GM21786 (cell line): ENCODE measurements at regions not wholly inside any gene's neighbourhood (a gene's known extent, or its start where the extent isn't known, plus 50 kb on each side); places are given as distances from the start of the nearest gene placed in this dataset.
A peak's percentile ranks its signal among the peaks of the same experiment; 100 is the strongest.
"Not testable (repeated sequence)": the region's sequence is repeated elsewhere in the genome, so short reads cannot be mapped to it uniquely, and the experiment has no call there.

ENCODE experiments used
- ATAC-seq: cut with Tn5 transposase; IDR thresholded peaks from one replicate; pipeline ENCODE4 v1.9.1; 2021; ENCODE audit not compliant: unreplicated experiment

DNA sequence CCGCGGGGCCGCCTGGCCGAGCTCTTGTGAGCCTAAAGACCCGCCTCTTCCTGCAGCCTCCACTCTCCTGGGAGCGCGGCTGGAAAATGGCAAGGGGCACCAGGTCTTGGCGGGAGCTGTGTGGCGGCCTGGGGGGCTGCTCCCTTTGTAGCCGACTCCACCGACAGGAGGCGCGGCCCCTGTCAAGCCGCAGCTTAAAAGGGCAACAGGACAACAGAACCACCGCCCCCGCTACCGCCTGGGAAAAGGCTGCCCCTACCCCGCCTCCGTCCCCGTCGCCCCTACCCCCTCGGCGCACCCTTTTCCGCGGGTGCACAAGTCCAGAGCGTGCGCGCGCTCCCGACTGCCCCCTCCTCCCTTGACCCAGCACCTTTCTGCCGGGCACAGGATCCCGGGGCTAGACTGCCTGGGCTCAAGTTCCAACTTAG, 60.3 kb downstream of the GOLGA8K start:
- ATAC-seq = not testable (repeated sequence)

DNA sequence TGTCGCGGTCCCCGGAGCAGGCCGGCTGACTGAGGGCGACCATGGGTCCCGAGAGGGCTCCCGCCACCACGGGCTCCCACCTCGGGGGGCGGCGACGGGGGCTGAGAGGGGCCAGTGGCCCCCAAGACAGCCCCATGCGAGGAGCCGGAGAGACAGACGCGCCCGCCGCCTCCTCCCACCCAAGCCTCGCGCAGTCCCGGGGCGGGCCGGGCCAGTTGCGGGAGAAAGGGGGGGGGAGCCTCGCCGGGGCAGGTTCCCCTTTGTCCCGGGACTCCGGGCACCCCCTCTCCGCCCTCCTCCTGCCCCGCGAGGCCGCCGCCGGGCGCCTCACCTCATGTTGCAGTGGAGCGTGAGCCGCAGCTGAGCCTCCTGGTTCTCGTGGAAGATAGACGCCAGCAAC, 60.8 kb downstream of the GOLGA8K start:
- ATAC-seq = not testable (repeated sequence)

DNA sequence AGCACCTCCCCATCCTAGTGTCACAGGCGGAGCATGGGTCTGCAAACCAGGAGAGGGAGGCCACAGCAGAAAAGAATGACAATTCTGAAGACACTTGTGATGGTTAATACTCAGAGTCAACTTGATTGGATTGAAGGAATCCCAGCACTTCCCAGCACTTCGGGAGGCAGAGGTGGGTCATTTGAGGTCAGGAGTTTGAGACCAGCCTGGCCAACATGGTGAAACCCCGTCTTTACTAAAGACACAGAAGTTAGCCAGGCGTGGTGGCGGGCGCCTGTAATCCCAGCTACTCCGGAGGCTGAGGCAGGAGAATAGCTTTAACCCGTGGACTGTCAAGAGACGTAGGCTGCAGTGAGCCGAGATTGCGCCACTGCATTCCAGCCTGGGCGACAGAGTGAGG, 61.6 kb downstream of the GOLGA8K start:
- ATAC-seq = not testable (repeated sequence)

DNA sequence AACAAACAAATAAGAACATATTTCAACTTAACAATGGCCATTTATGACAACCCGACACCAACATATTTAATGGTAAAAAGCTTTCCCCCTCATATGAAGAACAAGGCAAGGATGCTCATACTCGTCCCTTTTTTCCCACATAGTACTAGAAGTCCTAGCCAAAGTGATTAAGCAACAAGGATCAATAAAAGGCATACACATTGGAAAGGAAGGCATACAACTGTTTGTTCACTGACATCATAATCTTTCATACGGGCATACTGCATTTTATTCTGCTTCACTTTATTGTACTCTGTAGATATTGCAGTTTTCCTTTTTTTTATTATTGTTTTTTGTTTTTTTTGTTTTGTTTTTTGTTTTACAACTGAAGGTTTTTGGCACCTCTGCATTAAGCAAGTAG, 66.3 kb downstream of the GOLGA8K start:
- ATAC-seq = not testable (repeated sequence)

DNA sequence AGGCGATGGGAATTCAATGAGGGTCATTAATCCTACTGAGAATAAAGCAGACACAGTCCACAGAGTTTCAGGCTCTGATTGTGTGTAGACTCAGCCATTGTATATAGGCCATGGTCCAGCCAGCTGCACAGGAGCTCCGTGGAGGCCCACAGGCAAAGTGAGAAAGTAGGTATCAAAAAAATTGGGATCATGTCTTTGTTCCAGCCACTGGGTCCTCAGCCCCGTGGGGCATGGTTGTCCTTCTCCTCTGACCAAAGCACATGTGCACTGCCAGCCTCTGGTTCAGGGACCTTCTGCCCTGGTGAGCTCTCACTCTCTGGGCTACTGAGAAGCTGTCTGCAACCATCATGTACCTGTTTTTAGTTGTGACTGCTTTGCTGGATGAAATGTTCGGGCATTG, 79.7 kb downstream of the GOLGA8K start:
- ATAC-seq = not testable (repeated sequence)

DNA sequence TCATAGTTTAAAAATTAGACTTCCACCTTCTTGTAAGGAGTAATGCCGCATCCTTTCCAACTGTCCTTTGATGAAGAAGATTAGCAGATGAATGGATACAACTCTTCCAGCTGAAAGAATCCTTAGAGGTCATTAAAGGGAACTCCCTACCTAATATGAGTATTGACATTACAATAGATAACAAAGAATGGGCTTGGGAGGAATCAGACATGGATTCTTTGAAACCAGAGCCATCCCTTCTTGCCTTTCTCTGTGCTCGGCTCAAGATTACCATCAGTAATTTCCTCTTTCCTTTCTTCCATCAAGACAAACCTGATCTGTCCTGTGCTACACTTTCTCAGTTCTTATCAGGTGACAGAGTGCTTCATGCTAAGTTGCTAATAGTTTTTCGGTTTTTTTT, 83.8 kb downstream of the GOLGA8K start:
- not testable (repeated sequence) for ATAC-seq

DNA sequence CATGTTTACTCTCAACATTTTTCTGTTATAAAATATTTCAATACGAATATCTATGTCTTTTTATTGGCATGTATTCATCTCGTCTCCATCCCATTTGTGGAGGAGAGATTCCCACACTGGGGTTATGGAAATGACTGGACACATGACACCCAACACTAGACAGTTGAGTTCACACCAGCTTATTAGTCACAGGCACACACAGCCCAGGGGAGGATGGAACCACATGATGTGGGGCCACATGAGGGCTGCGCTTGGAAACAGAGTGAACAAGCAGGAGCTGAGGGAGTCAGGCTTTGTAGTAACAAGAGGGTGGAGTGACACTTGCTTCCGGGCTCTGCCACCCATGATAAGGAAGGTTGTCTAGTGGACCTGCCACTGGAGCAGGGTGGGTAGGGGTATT, 86.6 kb downstream of the GOLGA8K start:
- not testable (repeated sequence) for ATAC-seq

DNA sequence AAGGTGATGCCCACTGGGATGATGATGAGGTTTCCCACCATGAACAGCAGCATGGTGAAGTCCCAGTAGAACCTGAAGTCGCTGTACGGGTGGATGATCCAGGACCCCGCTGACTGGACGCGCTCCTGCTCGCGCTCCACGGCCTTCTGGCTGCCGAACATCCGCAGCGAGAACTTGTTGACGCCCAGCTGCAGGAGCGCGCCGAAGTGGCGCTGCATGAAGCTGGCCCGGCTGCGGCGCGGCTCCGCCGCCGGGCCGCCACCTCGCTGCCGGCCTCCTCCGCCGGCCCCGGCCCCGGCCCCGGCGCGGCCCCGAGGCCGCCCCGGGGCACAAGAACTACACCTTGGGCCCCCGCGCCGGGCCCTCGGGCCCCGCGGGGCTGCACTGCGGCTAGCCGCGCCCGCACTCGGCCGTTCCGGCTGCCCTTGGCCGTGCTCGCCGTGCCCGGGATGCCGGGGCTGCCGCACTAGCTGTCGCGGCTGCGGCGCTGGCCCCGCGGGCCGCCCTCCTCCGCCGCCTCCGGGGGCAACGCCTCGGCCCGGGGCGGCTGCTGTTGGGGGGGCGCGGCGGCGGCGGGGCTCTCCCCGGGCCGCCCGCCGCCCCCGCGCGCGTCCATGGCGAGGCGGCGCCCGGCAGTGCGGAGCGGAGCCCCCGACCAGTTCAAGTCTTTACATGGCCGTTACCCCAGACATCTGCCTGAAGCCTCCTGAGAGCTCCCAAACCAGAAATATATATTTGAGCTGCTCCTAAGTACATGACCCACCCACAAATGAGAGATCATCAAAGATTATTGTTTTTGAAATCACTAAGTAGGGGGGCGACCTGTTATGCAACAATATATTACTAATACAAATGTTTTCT, 87.8 kb downstream of the GOLGA8K start:
- ATAC-seq = not testable (repeated sequence)

DNA sequence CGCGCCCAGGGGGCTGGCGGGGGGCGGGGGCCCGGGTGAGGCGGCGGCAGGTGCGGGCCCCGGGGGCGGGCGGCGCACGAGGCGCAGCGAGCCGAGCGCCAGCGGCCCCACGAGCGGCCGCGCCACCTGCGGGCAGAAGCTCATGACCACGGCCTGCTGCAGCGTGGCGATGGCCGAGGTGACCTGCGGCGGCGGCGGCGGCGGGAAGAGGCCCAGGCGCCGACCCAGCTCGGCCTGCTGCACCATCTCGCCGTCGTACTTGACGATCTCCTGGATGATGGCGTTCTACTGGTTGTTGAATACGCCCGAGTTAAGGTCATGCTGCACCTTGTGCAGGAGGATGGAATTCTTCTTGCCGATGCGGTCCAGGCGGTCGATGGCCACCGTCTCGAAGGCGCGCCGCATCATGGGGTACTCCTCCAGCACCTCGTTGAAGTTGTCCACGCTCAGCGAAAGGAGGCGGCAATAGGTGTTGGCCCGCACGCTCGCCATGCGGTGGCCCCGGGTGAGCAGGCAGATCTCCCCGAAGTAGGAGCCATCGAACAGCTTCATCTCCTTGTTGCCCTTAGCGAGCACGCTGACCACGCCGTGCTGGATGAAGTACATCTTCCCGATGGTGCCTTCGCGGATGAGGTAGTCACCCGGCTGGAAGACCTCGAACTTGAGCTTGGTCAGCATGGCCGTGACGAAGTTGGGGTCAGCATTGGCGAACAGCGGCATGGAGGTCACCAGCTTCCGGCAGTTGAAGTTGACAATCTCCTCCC, 89.5 kb downstream of the GOLGA8K start:
- ATAC-seq = not testable (repeated sequence)

DNA sequence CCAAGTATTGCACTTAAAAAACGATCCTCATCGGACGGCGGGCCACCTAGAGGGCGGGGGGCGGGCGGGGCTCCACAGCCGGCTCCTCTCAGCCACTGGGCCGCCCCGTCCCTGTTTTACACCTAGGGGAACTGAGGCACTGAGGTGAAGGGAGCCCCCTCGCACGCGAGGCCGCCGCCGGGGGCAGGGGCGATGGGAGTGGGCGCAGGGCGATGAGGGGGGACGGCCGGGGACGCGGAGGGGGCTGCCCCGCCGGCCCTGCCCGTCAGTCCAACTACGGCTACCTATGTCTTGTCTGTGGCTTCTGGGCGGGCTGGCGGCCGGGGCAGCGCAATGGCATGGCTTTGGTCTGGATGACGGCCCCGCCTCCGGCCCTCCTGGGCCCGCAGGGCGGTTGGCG, 90.4 kb downstream of the GOLGA8K start:
- not testable (repeated sequence) for ATAC-seq

DNA sequence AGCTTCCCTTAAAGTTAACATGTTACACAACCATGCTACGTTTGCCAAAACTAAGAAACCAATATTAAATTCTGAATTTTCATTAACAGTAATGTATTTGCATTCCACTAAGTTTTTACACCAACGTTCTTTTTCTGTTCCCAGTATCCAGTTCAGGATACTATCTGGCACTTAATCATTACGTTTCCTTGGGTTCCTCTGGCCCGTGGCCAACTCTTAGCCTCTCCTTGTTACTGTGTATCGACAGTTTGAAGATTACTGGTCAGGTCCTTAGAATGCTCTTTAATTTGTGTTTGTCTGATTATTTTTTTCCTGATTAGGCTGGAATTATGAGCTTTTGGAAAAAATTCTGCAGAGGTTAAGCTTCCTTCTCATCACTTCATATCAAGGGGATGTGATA, 95.5 kb downstream of the GOLGA8K start:
- ATAC-seq = not testable (repeated sequence)

DNA sequence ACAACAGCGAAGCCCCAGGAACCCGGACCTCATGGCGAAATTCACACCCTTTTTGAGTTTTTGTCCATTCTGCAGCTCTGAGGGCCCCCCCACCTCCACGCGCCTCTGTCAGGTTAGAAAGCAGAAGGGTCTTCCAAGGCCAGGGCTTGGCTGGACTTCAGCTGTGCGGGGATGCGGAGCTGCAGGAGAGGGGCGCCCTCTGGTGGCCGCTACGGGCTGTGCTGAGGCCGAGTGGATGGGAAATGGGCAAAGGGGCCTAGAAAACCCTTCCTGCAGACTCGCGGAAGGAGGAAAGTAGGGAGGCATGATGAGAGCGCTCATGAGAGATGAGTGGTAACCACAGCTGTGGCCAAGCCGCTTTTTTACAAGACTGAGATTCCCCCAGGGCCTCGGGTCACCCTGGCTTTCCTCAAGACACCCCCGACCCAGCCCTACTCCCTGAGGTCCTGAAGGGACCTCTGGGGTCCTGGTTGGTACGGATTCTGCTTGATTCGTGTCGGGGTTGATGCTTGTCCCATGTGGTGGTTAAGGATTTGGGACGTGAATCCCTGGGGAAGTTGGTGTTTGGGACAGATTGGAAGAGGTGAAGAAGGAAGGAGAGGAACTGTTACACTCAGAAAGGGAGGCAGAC, 126.8 kb downstream of the GOLGA8K start:
- ATAC-seq = peak; percentile 58

DNA sequence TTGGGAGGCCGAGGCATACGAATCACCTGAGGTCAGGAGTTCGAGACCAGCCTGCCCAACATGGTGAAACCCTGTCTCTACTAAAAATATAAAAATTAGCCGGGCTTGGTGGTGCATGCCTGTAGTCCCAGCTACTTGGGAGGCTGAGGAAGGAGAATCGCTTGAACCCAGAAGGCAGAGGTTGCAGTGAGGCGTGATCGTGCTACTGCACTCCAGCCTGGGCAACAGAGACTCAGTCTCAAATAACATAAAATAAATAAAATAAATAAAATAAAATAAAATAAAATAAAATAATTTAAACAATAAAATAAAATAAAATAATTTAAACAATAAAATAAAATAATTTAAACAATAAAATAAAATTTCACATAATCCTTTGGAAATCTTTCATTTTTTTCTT, 149.1 kb downstream of the GOLGA8K start:
- ATAC-seq = not testable (repeated sequence)

DNA sequence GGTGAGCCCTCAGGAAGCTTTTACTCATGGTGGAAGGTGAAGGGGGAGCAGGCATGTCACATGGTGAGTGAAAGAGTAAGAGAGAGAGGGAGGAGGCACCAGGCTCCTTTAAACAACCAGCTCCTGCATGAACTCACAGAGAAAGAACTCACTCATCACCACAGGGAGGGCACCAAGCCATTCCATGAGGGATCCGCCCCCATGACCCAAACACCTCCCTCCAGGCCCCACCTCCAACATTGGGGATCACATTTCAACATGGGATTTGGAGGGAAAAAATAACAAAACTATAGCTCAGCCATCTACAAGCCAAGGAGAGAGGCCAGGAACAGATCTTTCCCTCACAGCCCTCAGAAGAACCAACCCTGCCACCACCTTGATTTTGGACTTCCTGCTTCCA, 153.9 kb downstream of the GOLGA8K start:
- not testable (repeated sequence) for ATAC-seq

DNA sequence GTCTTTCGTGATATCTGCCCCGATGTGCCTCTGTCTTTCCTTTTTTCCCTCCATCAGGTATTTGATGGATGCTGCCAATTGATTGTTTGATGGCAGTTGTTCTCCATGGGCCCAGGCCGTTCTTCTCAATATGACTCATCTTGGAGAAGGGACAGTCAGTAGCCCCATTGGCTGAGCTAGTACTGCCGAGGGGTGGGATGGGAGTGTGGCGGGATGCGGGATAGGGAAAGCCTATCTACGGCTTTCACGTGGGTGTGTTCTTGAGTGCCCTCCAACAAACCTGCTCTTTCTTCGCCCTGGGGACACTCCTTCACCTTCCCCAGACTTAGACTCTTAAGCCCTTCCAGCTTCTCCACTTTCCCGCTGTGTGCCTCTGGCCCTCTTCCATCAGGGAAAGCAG, 159.4 kb downstream of the GOLGA8K start:
- not testable (repeated sequence) for ATAC-seq

DNA sequence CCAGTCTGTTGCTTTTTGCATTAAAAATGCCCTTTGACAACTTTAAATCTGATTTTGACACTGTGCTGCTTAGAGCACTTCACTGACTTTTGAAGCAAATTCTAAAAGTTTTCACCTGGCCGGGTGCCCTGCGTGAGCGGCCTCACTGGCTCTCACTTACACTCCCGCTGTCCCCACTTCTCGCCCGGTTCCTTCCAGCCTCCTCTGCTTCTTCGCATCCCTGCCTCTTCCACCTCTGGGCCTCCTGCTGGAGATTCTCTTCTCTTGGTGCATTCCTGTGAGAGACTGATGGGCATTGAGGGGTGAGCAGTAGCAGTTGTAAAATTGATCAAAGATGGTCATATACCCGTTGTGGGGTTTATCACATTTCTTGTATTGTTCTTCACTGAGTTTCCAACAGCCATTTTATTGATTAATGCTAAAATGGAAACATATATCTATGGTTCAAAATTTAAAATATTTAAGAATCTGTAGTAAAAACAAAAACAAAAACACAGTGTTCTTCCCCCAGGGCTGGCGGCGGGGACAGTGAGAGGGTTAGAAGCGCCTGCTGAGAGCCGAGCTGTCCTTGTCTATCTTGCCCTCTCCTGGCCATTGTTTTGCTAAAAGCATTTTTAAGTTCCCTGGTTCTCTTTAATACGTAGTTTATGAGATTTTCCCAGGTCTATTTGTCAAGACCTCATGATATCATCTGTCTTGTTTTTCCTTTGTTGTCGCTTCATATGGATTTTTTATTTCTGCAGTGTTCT, 160.1 kb downstream of the GOLGA8K start:
- ATAC-seq = not testable (repeated sequence)

DNA sequence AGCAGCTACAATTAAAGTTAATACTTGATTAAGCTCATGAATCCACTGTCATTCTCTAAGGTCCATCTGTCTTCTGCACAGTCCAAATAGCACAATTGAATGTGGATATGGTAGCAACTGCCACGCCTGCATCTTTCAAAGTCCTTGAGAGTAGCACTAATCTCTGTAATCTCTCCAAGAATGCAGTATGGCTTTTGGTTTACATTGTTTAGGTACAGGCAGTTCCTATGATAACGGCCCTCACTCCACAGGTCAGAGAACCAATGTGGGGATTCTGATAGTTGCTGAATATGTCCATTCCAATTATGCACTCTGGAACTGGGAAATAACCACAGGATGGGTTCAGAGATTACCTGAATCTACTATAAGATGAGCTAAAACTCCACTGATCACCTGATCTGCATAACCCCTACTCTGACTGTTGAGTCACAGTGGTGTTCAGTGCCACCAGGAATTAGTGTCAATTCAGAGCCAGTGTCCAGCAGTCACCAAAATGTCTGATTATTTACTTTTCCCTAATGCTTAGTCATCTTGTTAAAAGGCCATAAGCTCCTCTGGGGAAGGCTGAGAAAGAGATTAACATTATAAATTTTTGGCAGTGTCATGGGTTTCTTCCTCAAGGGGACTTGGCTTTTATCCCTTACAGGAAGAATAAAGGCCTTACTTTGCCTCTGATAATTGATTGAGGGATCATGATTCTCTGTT, 175.5 kb downstream of the GOLGA8K start:
- not testable (repeated sequence) for ATAC-seq

DNA sequence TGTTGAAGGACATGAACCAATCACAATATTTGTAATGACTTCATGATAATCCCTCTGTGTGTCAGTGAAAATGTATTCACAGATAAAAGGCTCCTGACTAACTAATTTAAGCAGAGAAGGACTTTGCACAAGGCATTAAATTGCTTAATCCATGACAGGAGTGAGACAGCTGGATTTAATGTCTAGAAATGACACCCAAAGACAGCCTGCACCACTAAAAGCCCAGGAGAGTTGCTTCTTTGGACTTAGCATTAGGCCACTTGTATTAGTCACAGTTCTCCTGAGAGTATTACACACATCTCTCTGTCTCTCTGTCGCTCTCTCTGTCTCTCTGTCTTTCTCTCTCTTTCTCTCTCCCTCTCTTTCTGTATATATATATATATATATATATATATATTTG, 180.4 kb downstream of the GOLGA8K start:
- ATAC-seq = no peak
